Loucy (cell line): ENCODE measurements at regions not wholly inside any gene's neighbourhood (a gene's known extent, or its start where the extent isn't known, plus 50 kb on each side); places are given as distances from the start of the nearest gene placed in this dataset.
"Not testable (repeated sequence)": the region's sequence is repeated elsewhere in the genome, so short reads cannot be mapped to it uniquely, and the experiment has no call there.

Experiments used
- H2AFZ ChIP-seq: fragments of 200-600 bp; sonication (generic); 2 replicates; pipeline ENCODE4 v1.6.0; 2016; ENCODE audit warnings: antibody characterized with exemption, mild to moderate bottlenecking, low read length, moderate library complexity
- H3F3A ChIP-seq: fragments of 200-600 bp; 2 replicates; pipeline ENCODE4 v1.6.0; 2016; ENCODE audit warnings: antibody characterized with exemption, low read depth, mild to moderate bottlenecking
- H3K27me3 ChIP-seq: fragments of 200-600 bp; sonication (generic); 2 replicates; pipeline ENCODE4 v1.6.1; 2014; ENCODE audit warnings: low read length, mild to moderate bottlenecking; ENCODE audit not compliant: insufficient read depth, poor library complexity, severe bottlenecking
- H3K36me3 ChIP-seq: fragments of 200-600 bp; sonication (generic); 2 replicates; pipeline ENCODE4 v1.6.1; 2016; ENCODE audit warnings: low read length; ENCODE audit not compliant: insufficient read depth
- H3K4me1 ChIP-seq: fragments of 200-600 bp; sonication (generic); 2 replicates; pipeline ENCODE4 v1.5.1; 2014; ENCODE audit warnings: low read length, mild to moderate bottlenecking; ENCODE audit not compliant: insufficient read depth, poor library complexity, severe bottlenecking
- H3K4me2 ChIP-seq: fragments of 200-600 bp; sonication (generic); 2 replicates; pipeline ENCODE4 v1.6.0; 2014; ENCODE audit warnings: antibody characterized with exemption, low read length, low read depth, mild to moderate bottlenecking; ENCODE audit not compliant: poor library complexity, severe bottlenecking
- H3K4me3 ChIP-seq: fragments of 200-600 bp; sonication (generic); 2 replicates; pipeline ENCODE4 v1.5.1; 2014; ENCODE audit warnings: low read length, mild to moderate bottlenecking, mixed read lengths; ENCODE audit not compliant: poor library complexity, severe bottlenecking
- H3K79me2 ChIP-seq: fragments of 200-600 bp; sonication (generic); 2 replicates; pipeline ENCODE4 v1.6.1; 2014; ENCODE audit warnings: low read length; ENCODE audit not compliant: insufficient read depth
- H3K9ac ChIP-seq: fragments of 200-600 bp; sonication (generic); 2 replicates; pipeline ENCODE4 v1.6.0; 2014; ENCODE audit warnings: mild to moderate bottlenecking, low read depth, low read length, moderate library complexity; ENCODE audit not compliant: poor library complexity, severe bottlenecking
- H3K9me2 ChIP-seq: fragments of 200-600 bp; sonication (generic); replicated peaks from 2 replicates; pipeline ENCODE4 v1.6.1; 2016; ENCODE audit warnings: low read depth, low read length, mixed read lengths
- H3K9me3 ChIP-seq: fragments of 200-600 bp; sonication (generic); 2 replicates; pipeline ENCODE4 v1.6.1; 2014; ENCODE audit warnings: mild to moderate bottlenecking, antibody characterized with exemption, low read length, low read depth; ENCODE audit not compliant: insufficient read depth
- H4K20me1 ChIP-seq: fragments of 200-600 bp; sonication (generic); 2 replicates; pipeline ENCODE4 v1.6.0; 2014; ENCODE audit warnings: antibody characterized with exemption, low read length, mild to moderate bottlenecking; ENCODE audit not compliant: insufficient read depth, poor library complexity, severe bottlenecking
- CTCF ChIP-seq: fragments of 200-600 bp; sonication (generic); conservative IDR thresholded peaks from 2 replicates; pipeline ENCODE4 v1.5.1; 2014; ENCODE audit warnings: mild to moderate bottlenecking, antibody characterized with exemption, low read length
- EZH2phosphoT487 ChIP-seq: fragments of 200-600 bp; IDR thresholded peaks from 2 replicates; pipeline ENCODE4 v1.6.1; 2018; ENCODE audit warnings: antibody characterized with exemption, mild to moderate bottlenecking, moderate library complexity, borderline replicate concordance

DNA sequence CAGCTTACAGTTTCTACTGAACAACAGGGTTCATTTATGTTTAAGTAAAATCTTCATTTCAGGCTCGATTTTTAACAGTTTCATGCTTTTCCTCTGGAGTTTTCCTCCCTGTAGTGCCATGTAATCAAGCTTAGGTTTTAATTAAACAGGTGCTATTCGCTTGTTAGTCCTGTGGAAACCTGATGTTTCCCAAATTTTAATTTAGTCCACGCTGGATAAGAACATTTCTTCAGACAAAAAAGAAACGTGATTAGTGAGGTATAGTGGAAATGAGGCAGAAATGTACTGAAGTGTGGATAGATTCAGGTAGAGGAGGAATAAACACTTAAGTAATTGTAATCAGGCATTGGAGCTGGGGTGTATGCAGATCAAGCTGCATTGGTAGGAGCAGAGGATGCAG lies 1217.5 kb downstream of the AACS start:
- no peak overlapping the region for H3K9ac ChIP-seq
- H4K20me1 ChIP-seq = no peaks in the 10 kb centered on the region
- no peak for TF ChIP-seq CTCF
- no peak for TF ChIP-seq EZH2phosphoT487
- no peaks in the 10 kb centered on the region for H3K79me2 ChIP-seq
- no peaks in the 10 kb centered on the region for H3K36me3 ChIP-seq
- H3K4me3 ChIP-seq = no peak overlapping the region
- no peaks in the 10 kb centered on the region for H3K4me1 ChIP-seq
- no peaks in the 10 kb centered on the region for H3F3A ChIP-seq
- H3K9me2 ChIP-seq = no peaks in the 10 kb centered on the region
- H2AFZ ChIP-seq = no peak overlapping the region
- H3K27me3 ChIP-seq = no peaks in the 10 kb centered on the region
- no peak overlapping the region for H3K4me2 ChIP-seq
- H3K9me3 ChIP-seq = no peaks in the 10 kb centered on the region

DNA sequence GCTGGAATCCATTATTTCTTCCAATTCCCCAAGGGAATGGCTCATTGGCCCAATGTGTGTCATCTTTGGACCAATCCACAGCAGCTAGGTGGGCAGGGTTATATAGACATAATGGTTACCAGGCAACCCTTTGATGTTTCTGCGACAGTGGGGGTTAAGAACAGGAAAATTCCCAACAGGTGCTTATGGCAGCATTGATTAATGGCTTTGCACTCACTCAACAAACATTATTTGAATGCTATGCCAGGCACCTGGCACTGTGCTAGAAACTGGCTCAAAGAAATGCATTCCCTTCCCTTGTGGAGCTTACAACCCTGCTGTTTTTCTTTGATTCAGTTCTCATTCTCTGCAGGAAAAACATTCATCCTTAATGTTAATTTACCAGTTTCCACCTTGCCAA lies 1221.0 kb downstream of the AACS start:
- Histone ChIP-seq H3K9me3 (no peaks in the 10 kb centered on the region), H3K27me3 (no peaks in the 10 kb centered on the region), H3K9me2 (no peaks in the 10 kb centered on the region), H4K20me1 (no peaks in the 10 kb centered on the region), H3K4me3 (no peak overlapping the region), H3F3A (no peaks in the 10 kb centered on the region), H2AFZ (no peak overlapping the region), H3K4me1 (no peaks in the 10 kb centered on the region), H3K9ac (no peak overlapping the region), H3K36me3 (no peaks in the 10 kb centered on the region), H3K4me2 (no peak overlapping the region), H3K79me2 (no peaks in the 10 kb centered on the region)
- no peak for TF ChIP-seq EZH2phosphoT487
- TF ChIP-seq CTCF = no peak

GRCh38 chr12:126290456-126290855 lies 1225.2 kb downstream of the AACS start:
- H3K9me3 ChIP-seq = no peaks in the 10 kb centered on the region; the same call in 1 of the 2 replicates
- H3K9ac ChIP-seq = no peak overlapping the region
- no peak overlapping the region for H3K4me2 ChIP-seq
- H3F3A ChIP-seq = no peaks in the 10 kb centered on the region
- H3K4me3 ChIP-seq = no peak overlapping the region
- no peaks in the 10 kb centered on the region for H3K36me3 ChIP-seq
- no peak overlapping the region for H2AFZ ChIP-seq
- no peak for TF ChIP-seq CTCF
- no peak for TF ChIP-seq EZH2phosphoT487
- no peaks in the 10 kb centered on the region for H4K20me1 ChIP-seq
- no peaks in the 10 kb centered on the region for H3K4me1 ChIP-seq
- no peaks in the 10 kb centered on the region for H3K79me2 ChIP-seq
- H3K9me2 ChIP-seq = no peaks in the 10 kb centered on the region
- H3K27me3 ChIP-seq = no peaks in the 10 kb centered on the region

DNA sequence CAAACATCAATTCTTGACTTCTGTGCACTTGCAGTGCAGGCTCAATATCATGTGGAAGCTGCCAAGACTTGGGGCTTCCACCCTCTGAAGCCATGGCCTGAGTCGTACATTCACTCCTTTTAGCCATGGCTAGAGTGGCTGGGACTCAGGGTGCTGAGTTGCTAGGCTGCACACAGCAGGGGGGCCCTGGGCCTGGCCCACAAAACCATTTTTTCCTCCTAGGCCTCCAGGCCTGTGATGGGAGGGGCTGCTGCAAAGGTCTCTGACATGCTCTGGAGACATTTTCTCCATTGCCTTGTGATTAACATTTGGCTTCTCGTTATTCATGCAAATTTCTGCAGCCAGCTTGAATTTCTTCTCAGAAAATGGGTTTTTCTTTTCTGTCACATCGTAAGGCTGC lies 1226.8 kb downstream of the AACS start:
- not testable (repeated sequence) for H3K4me2 ChIP-seq, H3F3A ChIP-seq, H3K9me3 ChIP-seq, H3K9me2 ChIP-seq, H2AFZ ChIP-seq, H3K27me3 ChIP-seq, H3K4me3 ChIP-seq, H3K9ac ChIP-seq, H3K4me1 ChIP-seq, H3K36me3 ChIP-seq, H3K79me2 ChIP-seq, H4K20me1 ChIP-seq
